Mucosa of descending colon (tissue), 3 donors: ENCODE measurements at regions not wholly inside any gene's neighbourhood (a gene's known extent, or its start where the extent isn't known, plus 50 kb on each side); places are given as distances from the start of the nearest gene placed in this dataset.

Source experiments
- ATAC-seq: fragments of 200-7000 bp; cut with Tn5 transposase; one replicate; pipeline ENCODE4 v1.9.1; 2020; ENCODE audit warnings: mild to moderate bottlenecking, moderate library complexity
- DNase-seq, 3 donors: peaks; one replicate each; pipeline ENCODE4 v3.0.0-alpha.2; 2020
- H3K36me3 ChIP-seq: fragments of 200-600 bp; one replicate; pipeline ENCODE4 v1.8.0; 2021; ENCODE audit warnings: low read depth, mild to moderate bottlenecking
- H3K4me1 ChIP-seq: fragments of 200-600 bp; one replicate; pipeline ENCODE4 v1.8.0; 2021; ENCODE audit warnings: low read depth, mild to moderate bottlenecking
- H3K4me3 ChIP-seq: fragments of 200-600 bp; one replicate; pipeline ENCODE4 v1.8.0; 2021; ENCODE audit warnings: mild to moderate bottlenecking
- H3K9me3 ChIP-seq: fragments of 200-600 bp; one replicate; pipeline ENCODE4 v1.8.0; 2021; ENCODE audit warnings: mild to moderate bottlenecking
- CTCF ChIP-seq: fragments of 200-600 bp; IDR thresholded peaks from one replicate; pipeline ENCODE4 v1.8.0; 2022; ENCODE audit warnings: antibody characterized with exemption, mild to moderate bottlenecking
- intact Hi-C, 2 donors: fragments of 100-400 bp; cut with DNase I in 1 of 2; cut with micrococcal nuclease in 1 of 2; formaldehyde crosslinking; loops; one replicate each; pipeline versions ENCODE4 v1.11.0 to v1.11.1; 2022; cut with DNase I, micrococcal nuclease
- donor health status: DM: no; HTN: no; CAD: no; lungs with moderate emphysema.
- donor health status: DM: no; HTN: no; CAD: no.
- donor health status: DM: no; HTN: yes; CAD: no.

- ATAC-seq (no peak), DNase-seq (no peak)
- no peak overlapping the region for H3K4me3 ChIP-seq
- no peaks in the 10 kb centered on the region for H3K4me1 ChIP-seq
- no peak for TF ChIP-seq CTCF
- intact Hi-C loops = no loop called here
- H3K36me3 ChIP-seq = no peaks in the 10 kb centered on the region
- H3K9me3 ChIP-seq = no peaks in the 10 kb centered on the region
These were observed 1833.8 kb downstream of the EFNA5 start for GRCh38 chr5:105836887-105837286.

- no peaks in the 10 kb centered on the region for H3K9me3 ChIP-seq
- H3K4me3 ChIP-seq = no peak overlapping the region
- no peaks in the 10 kb centered on the region for H3K4me1 ChIP-seq
- no peak for DNase-seq
- no peak for TF ChIP-seq CTCF
- intact Hi-C loops = no loop called here
- H3K36me3 ChIP-seq = no peaks in the 10 kb centered on the region
- no peak for ATAC-seq
These were observed 1834.5 kb downstream of the EFNA5 start for GRCh38 chr5:105836268-105836667.

GRCh38 chr5:105828821-105829220 is 1841.9 kb downstream of the EFNA5 start:
- no peak for DNase-seq
- ATAC-seq = no peak
- intact Hi-C loops = no loop called here
- no peak for TF ChIP-seq CTCF
- Histone ChIP-seq H3K4me3 (no peak overlapping the region), H3K4me1 (no peaks in the 10 kb centered on the region), H3K9me3 (no peaks in the 10 kb centered on the region), H3K36me3 (no peaks in the 10 kb centered on the region)

GRCh38 chr5:105821800-105822199 is 1848.9 kb downstream of the EFNA5 start:
- intact Hi-C loops = no loop called here
- TF ChIP-seq CTCF = no peak
- Histone ChIP-seq H3K36me3 (no peaks in the 10 kb centered on the region), H3K9me3 (no peaks in the 10 kb centered on the region), H3K4me3 (no peak overlapping the region), H3K4me1 (no peaks in the 10 kb centered on the region)
- ATAC-seq (no peak), DNase-seq (no peak)

GRCh38 chr5:105817914-105818313 is 1852.8 kb downstream of the EFNA5 start:
- Histone ChIP-seq H3K4me3 (no peak overlapping the region), H3K4me1 (no peaks in the 10 kb centered on the region), H3K9me3 (no peaks in the 10 kb centered on the region), H3K36me3 (no peaks in the 10 kb centered on the region)
- no peak for TF ChIP-seq CTCF
- ATAC-seq = no peak
- intact Hi-C loops = no loop called here
- DNase-seq = no peak

- H3K4me3 ChIP-seq = no peak overlapping the region
- ATAC-seq (no peak), DNase-seq (no peak)
- H3K4me1 ChIP-seq = no peaks in the 10 kb centered on the region
- no peaks in the 10 kb centered on the region for H3K36me3 ChIP-seq
- intact Hi-C loops = no loop called here
- no peak for TF ChIP-seq CTCF
- no peaks in the 10 kb centered on the region for H3K9me3 ChIP-seq
These were observed 1853.3 kb downstream of the EFNA5 start for GRCh38 chr5:105817416-105817815.
